GM23338 (cell line): ENCODE measurements at regions not wholly inside any gene's neighbourhood (a gene's known extent, or its start where the extent isn't known, plus 50 kb on each side); places are given as distances from the start of the nearest gene placed in this dataset.

ENCODE experiments used
- ATAC-seq: fragments of 200-7000 bp; cut with Tn5 transposase; 3 replicates; pipeline ENCODE4 v1.9.1; 2020
- DNase-seq: peaks from one replicate; pipeline ENCODE4 v3.0.0-alpha.2; 2015; ENCODE audit warnings: low spot score
- H2AFZ ChIP-seq: fragments of 200-600 bp; sonication (generic); 2 replicates; pipeline ENCODE4 v1.8.0; 2016; ENCODE audit warnings: antibody characterized with exemption, mild to moderate bottlenecking, moderate library complexity
- H3F3A ChIP-seq: fragments of 200-600 bp; sonication (generic); replicated peaks from 2 replicates; pipeline ENCODE4 v1.8.0; 2017; ENCODE audit warnings: antibody characterized with exemption, mixed run types, low read depth
- H3K27ac ChIP-seq: fragments of 200-600 bp; sonication (generic); 2 replicates; pipeline ENCODE4 v1.6.1; 2016; ENCODE audit warnings: low read depth
- H3K27me3 ChIP-seq: fragments of 200-600 bp; sonication (generic); 2 replicates; pipeline ENCODE4 v1.8.0; 2016; ENCODE audit warnings: mild to moderate bottlenecking, mixed run types, moderate library complexity; ENCODE audit not compliant: insufficient read depth
- H3K36me3 ChIP-seq: fragments of 200-600 bp; sonication (generic); 2 replicates; pipeline ENCODE4 v1.8.0; 2016; ENCODE audit warnings: mild to moderate bottlenecking; ENCODE audit not compliant: insufficient read depth
- H3K4me1 ChIP-seq: fragments of 200-600 bp; sonication (generic); 2 replicates; pipeline ENCODE4 v1.8.0; 2016; ENCODE audit warnings: mild to moderate bottlenecking, moderate library complexity; ENCODE audit not compliant: insufficient read depth
- H3K4me2 ChIP-seq: fragments of 200-600 bp; sonication (generic); 2 replicates; pipeline ENCODE4 v1.7.1; 2017; ENCODE audit warnings: mixed run types
- H3K4me3 ChIP-seq: fragments of 200-600 bp; sonication (generic); 2 replicates; pipeline ENCODE4 v1.6.1; 2016; ENCODE audit warnings: mixed run types
- H3K79me2 ChIP-seq: fragments of 200-600 bp; sonication (generic); replicated peaks from 2 replicates; pipeline ENCODE4 v1.8.0; 2017; ENCODE audit warnings: mild to moderate bottlenecking; ENCODE audit not compliant: insufficient read depth
- H3K9me2 ChIP-seq: fragments of 200-600 bp; sonication (generic); 2 replicates; pipeline ENCODE4 v1.8.0; 2017; ENCODE audit not compliant: insufficient read depth
- H4K20me1 ChIP-seq: fragments of 200-600 bp; sonication (generic); replicated peaks from 2 replicates; pipeline ENCODE4 v1.8.0; 2017; ENCODE audit warnings: mild to moderate bottlenecking; ENCODE audit not compliant: insufficient read depth
- H3K27ac Mint-ChIP-seq: 2 replicates; pipeline ENCODE4 v1.8.0; 2020; ENCODE audit warnings: inconsistent platforms, mild to moderate bottlenecking, moderate library complexity, mixed read lengths
- H3K27me3 Mint-ChIP-seq: 3 replicates; pipeline ENCODE4 v1.8.0; 2022; ENCODE audit warnings: low read depth, mild to moderate bottlenecking, moderate library complexity, mixed read lengths, inconsistent platforms; ENCODE audit not compliant: insufficient read depth, poor library complexity
- H3K36me3 Mint-ChIP-seq: 3 replicates; pipeline ENCODE4 v1.8.0; 2021; ENCODE audit warnings: low read depth, mild to moderate bottlenecking, inconsistent platforms, moderate library complexity, mixed read lengths
- H3K4me1 Mint-ChIP-seq: 3 replicates; pipeline ENCODE4 v1.8.0; 2020; ENCODE audit warnings: mild to moderate bottlenecking, inconsistent platforms, mixed read lengths
- H3K4me3 Mint-ChIP-seq: 3 replicates; pipeline ENCODE4 v1.8.0; 2021; ENCODE audit warnings: moderate library complexity, mild to moderate bottlenecking, inconsistent platforms, mixed read lengths
- H3K9me3 Mint-ChIP-seq: 3 replicates; pipeline ENCODE4 v1.8.0; 2020; ENCODE audit warnings: moderate library complexity, mild to moderate bottlenecking, inconsistent platforms, mixed read lengths
- CREB1 ChIP-seq: fragments of 250-450 bp; sonication (Bioruptor Pico); IDR thresholded peaks from 2 replicates; pipeline ENCODE4 v1.5.0; 2020; ENCODE audit warnings: low read depth, mild to moderate bottlenecking, moderate library complexity
- EZH2 ChIP-seq: fragments of 200-600 bp; sonication (generic); IDR thresholded peaks from one replicate; pipeline ENCODE4 v1.8.0; 2017; ENCODE audit warnings: antibody characterized with exemption, mild to moderate bottlenecking, low read depth; ENCODE audit not compliant: unreplicated experiment
- EZH2phosphoT487 ChIP-seq: fragments of 200-600 bp; sonication (generic); IDR thresholded peaks from one replicate; pipeline ENCODE4 v1.8.1; 2018; ENCODE audit warnings: antibody characterized with exemption; ENCODE audit not compliant: unreplicated experiment
- JUNB ChIP-seq: IDR thresholded peaks from one replicate; pipeline ENCODE4 v1.6.1; 2016; ENCODE audit warnings: antibody characterized with exemption; ENCODE audit not compliant: unreplicated experiment
- NANOG ChIP-seq: IDR thresholded peaks from 2 replicates; pipeline ENCODE4 v1.6.1; 2016; ENCODE audit warnings: antibody characterized with exemption, borderline replicate concordance
- POLR2AphosphoS5 ChIP-seq: IDR thresholded peaks from 2 replicates; pipeline ENCODE4 v1.6.1; 2016; ENCODE audit warnings: antibody characterized with exemption, low read depth
- STAT1 ChIP-seq: IDR thresholded peaks from one replicate; pipeline ENCODE4 v1.6.1; 2016; ENCODE audit warnings: antibody characterized with exemption; ENCODE audit not compliant: unreplicated experiment
- ZNF114 ChIP-seq: fragments of 250-450 bp; sonication (Bioruptor Pico); IDR thresholded peaks from 2 replicates; pipeline ENCODE4 v1.5.0; 2020; ENCODE audit warnings: mild to moderate bottlenecking, moderate library complexity
- ZNF331 ChIP-seq: fragments of 250-450 bp; sonication (Bioruptor Pico); IDR thresholded peaks from 2 replicates; pipeline ENCODE4 v1.5.0; 2020; ENCODE audit warnings: low read depth, mild to moderate bottlenecking, moderate library complexity
- TF ChIP-seq, protein P1 (sequence below): fragments of 250-450 bp; sonication (Bioruptor Pico); IDR thresholded peaks from 2 replicates; pipeline ENCODE4 v1.5.0; 2020; ENCODE audit warnings: mild to moderate bottlenecking, moderate library complexity
- TF ChIP-seq, protein P2 (sequence below), 2 experiments: fragments of 200-600 bp in 1 of 2; sonication (generic) in 1 of 2; conservative IDR thresholded peaks; 2 replicates each; pipeline versions ENCODE4 v1.5.1 to v1.6.1; 2016 to 2017; ENCODE audit warnings: antibody characterized with exemption in 2 of 2, low read depth in 2 of 2, mild to moderate bottlenecking in 2 of 2, moderate library complexity in 1 of 2
- TF ChIP-seq, protein P3 (sequence below): IDR thresholded peaks from one replicate; pipeline ENCODE4 v1.6.1; 2018; ENCODE audit warnings: antibody characterized with exemption; ENCODE audit not compliant: unreplicated experiment
- TF ChIP-seq, protein P4 (sequence below): IDR thresholded peaks from 2 replicates; pipeline ENCODE4 v1.6.1; 2016; ENCODE audit warnings: antibody characterized with exemption

DNA sequence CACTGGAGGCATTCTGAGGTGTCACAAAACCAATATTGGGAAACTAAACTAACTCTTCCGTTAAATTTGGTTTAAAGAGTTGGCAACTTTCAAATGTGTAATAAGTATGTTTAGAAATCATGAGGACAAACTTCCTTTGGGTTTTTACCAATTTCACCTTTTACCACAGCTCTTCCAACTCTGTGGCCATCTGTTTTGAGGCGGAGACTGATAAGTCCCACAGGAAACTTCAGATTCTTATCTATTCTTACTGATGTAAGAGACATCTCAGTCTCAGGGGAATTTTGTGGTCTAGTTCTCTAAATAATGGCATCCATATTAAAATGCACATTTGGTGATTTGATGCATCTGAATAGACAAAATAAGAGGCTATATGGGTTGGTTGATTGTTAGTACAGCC lies 229.2 kb upstream of the AFF2 start:
- Histone ChIP-seq H3K36me3 (no peaks in the 10 kb centered on the region), H3K4me2 (no peak overlapping the region), H3K27me3 (no peaks in the 10 kb centered on the region), H3K4me3 (no peak overlapping the region), H3K9me2 (no peaks in the 10 kb centered on the region), H2AFZ (no peak overlapping the region), H4K20me1 (no peaks in the 10 kb centered on the region), H3K27ac (no peak overlapping the region), H3K79me2 (no peaks in the 10 kb centered on the region), H3K4me1 (no peaks in the 10 kb centered on the region), H3F3A (no peaks in the 10 kb centered on the region)
- no peak overlapping the region for H3K4me3 Mint-ChIP-seq
- no peaks in the 10 kb centered on the region for H3K9me3 Mint-ChIP-seq
- H3K4me1 Mint-ChIP-seq = no peaks in the 10 kb centered on the region
- DNase-seq (no peak), ATAC-seq (no peak)
- peaks cover 2% of the 10 kb centered on the region for H3K27me3 Mint-ChIP-seq
- H3K27ac Mint-ChIP-seq = no peak overlapping the region
- no peaks in the 10 kb centered on the region for H3K36me3 Mint-ChIP-seq
- TF ChIP-seq CREB1 (CRISPR knock-in tag) (no peak), POLR2AphosphoS5 (no peak), EZH2 (no peak), JUNB (no peak), NANOG (no peak), ZNF331 (CRISPR knock-in tag) (no peak), STAT1 (no peak), EZH2phosphoT487 (no peak), ZNF114 (CRISPR knock-in tag) (no peak)
- TF ChIP-seq, protein P1, sequence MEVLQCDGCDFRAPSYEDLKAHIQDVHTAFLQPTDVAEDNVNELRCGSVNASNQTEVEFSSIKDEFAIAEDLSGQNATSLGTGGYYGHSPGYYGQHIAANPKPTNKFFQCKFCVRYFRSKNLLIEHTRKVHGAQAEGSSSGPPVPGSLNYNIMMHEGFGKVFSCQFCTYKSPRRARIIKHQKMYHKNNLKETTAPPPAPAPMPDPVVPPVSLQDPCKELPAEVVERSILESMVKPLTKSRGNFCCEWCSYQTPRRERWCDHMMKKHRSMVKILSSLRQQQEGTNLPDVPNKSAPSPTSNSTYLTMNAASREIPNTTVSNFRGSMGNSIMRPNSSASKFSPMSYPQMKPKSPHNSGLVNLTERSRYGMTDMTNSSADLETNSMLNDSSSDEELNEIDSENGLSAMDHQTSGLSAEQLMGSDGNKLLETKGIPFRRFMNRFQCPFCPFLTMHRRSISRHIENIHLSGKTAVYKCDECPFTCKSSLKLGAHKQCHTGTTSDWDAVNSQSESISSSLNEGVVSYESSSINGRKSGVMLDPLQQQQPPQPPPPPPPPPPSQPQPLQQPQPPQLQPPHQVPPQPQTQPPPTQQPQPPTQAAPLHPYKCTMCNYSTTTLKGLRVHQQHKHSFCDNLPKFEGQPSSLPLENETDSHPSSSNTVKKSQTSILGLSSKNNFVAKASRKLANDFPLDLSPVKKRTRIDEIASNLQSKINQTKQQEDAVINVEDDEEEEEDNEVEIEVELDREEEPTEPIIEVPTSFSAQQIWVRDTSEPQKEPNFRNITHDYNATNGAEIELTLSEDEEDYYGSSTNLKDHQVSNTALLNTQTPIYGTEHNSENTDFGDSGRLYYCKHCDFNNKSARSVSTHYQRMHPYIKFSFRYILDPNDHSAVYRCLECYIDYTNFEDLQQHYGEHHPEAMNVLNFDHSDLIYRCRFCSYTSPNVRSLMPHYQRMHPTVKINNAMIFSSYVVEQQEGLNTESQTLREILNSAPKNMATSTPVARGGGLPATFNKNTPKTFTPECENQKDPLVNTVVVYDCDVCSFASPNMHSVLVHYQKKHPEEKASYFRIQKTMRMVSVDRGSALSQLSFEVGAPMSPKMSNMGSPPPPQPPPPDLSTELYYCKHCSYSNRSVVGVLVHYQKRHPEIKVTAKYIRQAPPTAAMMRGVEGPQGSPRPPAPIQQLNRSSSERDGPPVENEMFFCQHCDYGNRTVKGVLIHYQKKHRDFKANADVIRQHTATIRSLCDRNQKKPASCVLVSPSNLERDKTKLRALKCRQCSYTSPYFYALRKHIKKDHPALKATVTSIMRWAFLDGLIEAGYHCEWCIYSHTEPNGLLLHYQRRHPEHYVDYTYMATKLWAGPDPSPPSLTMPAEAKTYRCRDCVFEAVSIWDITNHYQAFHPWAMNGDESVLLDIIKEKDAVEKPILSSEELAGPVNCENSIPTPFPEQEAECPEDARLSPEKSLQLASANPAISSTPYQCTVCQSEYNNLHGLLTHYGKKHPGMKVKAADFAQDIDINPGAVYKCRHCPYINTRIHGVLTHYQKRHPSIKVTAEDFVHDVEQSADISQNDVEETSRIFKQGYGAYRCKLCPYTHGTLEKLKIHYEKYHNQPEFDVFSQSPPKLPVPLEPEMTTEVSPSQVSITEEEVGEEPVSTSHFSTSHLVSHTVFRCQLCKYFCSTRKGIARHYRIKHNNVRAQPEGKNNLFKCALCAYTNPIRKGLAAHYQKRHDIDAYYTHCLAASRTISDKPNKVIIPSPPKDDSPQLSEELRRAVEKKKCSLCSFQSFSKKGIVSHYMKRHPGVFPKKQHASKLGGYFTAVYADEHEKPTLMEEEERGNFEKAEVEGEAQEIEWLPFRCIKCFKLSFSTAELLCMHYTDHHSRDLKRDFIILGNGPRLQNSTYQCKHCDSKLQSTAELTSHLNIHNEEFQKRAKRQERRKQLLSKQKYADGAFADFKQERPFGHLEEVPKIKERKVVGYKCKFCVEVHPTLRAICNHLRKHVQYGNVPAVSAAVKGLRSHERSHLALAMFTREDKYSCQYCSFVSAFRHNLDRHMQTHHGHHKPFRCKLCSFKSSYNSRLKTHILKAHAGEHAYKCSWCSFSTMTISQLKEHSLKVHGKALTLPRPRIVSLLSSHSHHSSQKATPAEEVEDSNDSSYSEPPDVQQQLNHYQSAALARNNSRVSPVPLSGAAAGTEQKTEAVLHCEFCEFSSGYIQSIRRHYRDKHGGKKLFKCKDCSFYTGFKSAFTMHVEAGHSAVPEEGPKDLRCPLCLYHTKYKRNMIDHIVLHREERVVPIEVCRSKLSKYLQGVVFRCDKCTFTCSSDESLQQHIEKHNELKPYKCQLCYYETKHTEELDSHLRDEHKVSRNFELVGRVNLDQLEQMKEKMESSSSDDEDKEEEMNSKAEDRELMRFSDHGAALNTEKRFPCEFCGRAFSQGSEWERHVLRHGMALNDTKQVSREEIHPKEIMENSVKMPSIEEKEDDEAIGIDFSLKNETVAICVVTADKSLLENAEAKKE (CRISPR knock-in tag) = no peak
- TF ChIP-seq, protein P2, sequence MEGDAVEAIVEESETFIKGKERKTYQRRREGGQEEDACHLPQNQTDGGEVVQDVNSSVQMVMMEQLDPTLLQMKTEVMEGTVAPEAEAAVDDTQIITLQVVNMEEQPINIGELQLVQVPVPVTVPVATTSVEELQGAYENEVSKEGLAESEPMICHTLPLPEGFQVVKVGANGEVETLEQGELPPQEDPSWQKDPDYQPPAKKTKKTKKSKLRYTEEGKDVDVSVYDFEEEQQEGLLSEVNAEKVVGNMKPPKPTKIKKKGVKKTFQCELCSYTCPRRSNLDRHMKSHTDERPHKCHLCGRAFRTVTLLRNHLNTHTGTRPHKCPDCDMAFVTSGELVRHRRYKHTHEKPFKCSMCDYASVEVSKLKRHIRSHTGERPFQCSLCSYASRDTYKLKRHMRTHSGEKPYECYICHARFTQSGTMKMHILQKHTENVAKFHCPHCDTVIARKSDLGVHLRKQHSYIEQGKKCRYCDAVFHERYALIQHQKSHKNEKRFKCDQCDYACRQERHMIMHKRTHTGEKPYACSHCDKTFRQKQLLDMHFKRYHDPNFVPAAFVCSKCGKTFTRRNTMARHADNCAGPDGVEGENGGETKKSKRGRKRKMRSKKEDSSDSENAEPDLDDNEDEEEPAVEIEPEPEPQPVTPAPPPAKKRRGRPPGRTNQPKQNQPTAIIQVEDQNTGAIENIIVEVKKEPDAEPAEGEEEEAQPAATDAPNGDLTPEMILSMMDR (conservative IDR thresholded peaks at IDR 0.05; ENCODE audit: low read depth in 2 of 2) = no peak
- TF ChIP-seq, protein P3, sequence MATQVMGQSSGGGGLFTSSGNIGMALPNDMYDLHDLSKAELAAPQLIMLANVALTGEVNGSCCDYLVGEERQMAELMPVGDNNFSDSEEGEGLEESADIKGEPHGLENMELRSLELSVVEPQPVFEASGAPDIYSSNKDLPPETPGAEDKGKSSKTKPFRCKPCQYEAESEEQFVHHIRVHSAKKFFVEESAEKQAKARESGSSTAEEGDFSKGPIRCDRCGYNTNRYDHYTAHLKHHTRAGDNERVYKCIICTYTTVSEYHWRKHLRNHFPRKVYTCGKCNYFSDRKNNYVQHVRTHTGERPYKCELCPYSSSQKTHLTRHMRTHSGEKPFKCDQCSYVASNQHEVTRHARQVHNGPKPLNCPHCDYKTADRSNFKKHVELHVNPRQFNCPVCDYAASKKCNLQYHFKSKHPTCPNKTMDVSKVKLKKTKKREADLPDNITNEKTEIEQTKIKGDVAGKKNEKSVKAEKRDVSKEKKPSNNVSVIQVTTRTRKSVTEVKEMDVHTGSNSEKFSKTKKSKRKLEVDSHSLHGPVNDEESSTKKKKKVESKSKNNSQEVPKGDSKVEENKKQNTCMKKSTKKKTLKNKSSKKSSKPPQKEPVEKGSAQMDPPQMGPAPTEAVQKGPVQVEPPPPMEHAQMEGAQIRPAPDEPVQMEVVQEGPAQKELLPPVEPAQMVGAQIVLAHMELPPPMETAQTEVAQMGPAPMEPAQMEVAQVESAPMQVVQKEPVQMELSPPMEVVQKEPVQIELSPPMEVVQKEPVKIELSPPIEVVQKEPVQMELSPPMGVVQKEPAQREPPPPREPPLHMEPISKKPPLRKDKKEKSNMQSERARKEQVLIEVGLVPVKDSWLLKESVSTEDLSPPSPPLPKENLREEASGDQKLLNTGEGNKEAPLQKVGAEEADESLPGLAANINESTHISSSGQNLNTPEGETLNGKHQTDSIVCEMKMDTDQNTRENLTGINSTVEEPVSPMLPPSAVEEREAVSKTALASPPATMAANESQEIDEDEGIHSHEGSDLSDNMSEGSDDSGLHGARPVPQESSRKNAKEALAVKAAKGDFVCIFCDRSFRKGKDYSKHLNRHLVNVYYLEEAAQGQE = no peak
- TF ChIP-seq, protein P4, sequence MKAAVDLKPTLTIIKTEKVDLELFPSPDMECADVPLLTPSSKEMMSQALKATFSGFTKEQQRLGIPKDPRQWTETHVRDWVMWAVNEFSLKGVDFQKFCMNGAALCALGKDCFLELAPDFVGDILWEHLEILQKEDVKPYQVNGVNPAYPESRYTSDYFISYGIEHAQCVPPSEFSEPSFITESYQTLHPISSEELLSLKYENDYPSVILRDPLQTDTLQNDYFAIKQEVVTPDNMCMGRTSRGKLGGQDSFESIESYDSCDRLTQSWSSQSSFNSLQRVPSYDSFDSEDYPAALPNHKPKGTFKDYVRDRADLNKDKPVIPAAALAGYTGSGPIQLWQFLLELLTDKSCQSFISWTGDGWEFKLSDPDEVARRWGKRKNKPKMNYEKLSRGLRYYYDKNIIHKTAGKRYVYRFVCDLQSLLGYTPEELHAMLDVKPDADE = no peak
